NCI-H128 (cell line): ENCODE measurements at regions not wholly inside any gene's neighbourhood (a gene's known extent, or its start where the extent isn't known, plus 50 kb on each side); places are given as distances from the start of the nearest gene placed in this dataset.

Experiments
- DNase-seq: peaks from one replicate; lab custom pipeline; 2025; ENCODE audit not compliant: unreplicated experiment; lab: John Stamatoyannopoulos, UW

DNA sequence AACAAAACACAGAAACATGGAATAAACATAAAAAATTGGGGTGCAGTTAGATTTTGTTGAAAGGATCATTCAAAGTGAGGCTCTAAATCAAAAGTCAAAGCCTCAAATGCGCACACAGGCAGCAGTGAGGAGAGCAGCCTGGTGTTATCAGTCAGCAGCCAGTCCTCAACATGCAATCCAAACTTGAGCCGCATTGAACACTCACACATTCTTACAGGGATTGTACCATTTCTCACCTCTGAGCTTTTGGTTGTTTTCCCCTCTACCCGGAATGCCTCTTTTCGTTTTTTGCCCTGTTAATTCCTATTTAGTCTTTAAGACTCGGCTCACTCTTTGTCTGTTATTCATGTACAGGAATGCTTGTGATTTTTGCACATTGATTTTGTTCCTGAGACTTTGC is 81.1 kb upstream of the PUM3 start:
- no peak for DNase-seq

DNA sequence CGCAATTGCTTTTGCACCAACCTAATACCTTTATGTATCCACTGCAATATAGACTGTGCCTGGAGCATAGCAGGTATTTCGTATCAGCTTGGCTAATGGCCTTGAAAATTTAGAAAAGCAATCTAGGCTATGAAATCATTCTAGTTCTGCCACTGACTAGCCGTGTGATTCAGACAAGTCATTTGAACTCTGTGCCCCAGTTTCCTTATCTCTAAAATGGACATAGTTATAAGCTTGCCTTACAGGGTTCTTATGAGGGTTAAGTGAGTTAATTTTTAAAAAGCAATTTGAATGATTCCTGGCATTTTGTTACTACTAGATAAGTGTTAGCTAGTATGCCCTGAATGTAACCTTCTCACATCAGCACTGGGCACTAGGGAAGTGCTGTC is 80.5 kb upstream of the PUM3 start:
- no peak for DNase-seq

- no peak for DNase-seq
Measured at GRCh38 chr9:2923766-2924379, 80.0 kb upstream of the PUM3 start.

DNA sequence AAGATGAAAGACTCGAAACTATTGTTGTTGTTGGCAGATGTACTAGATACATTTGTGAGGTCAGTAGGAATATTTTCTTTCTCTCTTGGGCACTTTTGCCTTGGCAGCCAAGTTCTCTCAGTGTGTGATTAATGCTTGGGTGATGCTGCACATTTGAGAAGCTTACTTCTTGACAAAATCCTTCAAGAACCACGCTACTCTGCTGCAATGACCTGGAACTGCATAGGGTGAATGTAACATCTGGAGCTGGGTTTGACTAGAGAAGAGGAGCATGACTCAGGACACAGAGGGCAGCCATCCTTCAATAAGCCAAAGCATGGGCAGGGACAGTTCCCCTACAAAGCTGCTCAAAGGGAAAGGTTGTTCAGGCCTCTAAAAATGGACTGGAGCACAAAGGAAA is 75.5 kb upstream of the PUM3 start:
- no peak for DNase-seq

- no peak for DNase-seq
Measured at GRCh38 chr9:2916382-2916985, 72.6 kb upstream of the PUM3 start.

DNA sequence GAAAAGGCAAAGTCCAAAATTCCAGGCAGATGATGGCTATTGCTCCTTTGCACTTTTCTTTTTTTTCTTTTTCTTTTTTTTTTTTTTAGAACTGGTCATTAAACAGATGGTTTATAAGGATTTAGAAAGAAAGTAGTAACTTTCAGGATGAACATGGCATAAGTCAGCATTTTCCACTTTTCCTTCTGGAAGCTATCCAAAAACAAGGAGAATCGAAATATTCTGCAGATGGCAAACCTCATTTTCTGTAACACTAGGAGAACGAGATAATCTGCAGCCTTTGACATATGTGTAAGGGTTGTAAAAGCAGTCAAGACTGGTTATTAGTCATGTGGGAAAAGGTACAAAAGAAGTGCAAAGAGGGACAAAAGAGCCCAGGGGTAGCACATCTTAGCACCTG is 69.1 kb upstream of the PUM3 start:
- DNase-seq: no peak

DNA sequence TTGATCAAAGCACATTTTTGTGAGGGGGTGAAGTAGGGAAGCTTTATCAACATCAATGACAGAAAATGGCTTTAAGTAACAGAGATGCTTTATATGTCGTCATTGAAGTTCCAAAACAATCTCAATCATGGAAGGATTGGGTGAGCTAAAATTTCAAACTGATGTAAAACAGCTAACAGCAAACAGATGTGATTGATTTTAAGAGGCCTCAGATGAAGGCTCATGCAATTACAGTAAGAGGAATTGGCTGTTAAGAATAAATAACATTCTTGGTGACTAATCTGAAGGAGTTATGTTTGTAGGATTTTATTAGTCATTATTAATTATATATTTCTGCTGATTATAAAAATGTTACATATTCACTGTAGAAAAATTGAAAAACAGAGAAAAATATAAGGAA is 63.5 kb upstream of the PUM3 start:
- DNase-seq: no peak

DNA sequence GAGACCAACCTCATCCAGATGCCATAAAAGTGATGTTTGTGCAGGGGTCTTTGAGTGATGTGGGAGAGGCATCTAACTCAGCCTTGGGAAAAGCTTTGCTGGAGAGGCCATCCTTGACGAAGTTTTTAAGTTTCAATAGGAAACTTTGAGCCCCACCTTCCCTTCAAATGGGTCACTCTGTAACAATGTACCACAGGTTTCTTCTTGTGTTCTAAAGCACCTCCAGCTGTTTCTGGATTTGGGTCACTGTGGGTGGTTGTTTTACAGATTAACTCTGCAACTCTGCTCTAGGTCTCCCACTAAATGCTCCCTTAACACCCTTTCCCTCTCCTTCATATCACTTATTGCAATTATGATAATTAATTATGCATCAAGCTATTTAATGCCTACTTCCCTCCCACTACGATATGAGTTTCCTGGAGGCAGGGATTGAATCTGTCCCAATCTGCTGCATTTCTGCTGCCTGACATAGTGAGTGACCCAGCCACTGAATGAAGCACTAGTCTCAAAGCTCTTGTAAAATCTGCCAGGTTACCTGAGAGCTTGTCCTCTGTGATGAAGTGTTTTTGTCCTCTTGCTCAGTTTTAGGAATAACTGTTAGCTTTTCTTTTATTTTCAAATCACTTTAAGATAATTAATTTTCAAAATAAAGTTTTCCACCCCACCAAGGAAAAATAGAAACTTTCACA is 60.5 kb upstream of the PUM3 start:
- no peak for DNase-seq
